ENCODE measurements at regions not wholly inside any gene's neighbourhood (a gene's known extent, or its start where the extent isn't known, plus 50 kb on each side); places are given as distances from the start of the nearest gene placed in this dataset.

DNA sequence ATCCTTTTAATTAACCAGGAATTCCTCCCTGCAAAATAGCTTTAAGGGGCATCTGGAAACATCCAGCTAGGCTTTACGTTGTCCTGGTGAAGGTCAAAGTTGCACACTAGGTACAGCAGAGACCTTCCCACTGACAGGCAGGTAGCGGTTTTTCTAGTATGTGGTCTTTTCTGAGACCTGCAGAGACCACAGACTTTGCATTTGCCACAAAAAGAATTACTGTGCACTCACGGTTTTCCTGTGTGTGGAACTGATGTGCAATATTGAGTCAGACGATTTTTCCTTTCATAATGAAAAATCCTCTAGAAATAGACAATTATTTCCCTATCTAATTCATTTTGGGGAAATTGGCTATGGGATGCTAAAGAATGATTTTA, 417.0 kb upstream of the ADAMTSL1 start:
- no peak for TF ChIP-seq CTCF (IDR thresholded peaks at IDR 0.05)
- TF ChIP-seq POLR2A (IDR thresholded peaks at IDR 0.05; ENCODE audit: low read depth): no peak
- no peak for TF ChIP-seq EP300 (IDR thresholded peaks at IDR 0.05)
